GM18909 (cell line): ENCODE measurements at regions not wholly inside any gene's neighbourhood (a gene's known extent, or its start where the extent isn't known, plus 50 kb on each side); places are given as distances from the start of the nearest gene placed in this dataset.
"Not testable (repeated sequence)": the region's sequence is repeated elsewhere in the genome, so short reads cannot be mapped to it uniquely, and the experiment has no call there.

ENCODE experiments used
- ATAC-seq: cut with Tn5 transposase; IDR thresholded peaks from one replicate; pipeline ENCODE4 v1.9.1; 2021; ENCODE audit warnings: mild to moderate bottlenecking; ENCODE audit not compliant: unreplicated experiment, poor library complexity

DNA sequence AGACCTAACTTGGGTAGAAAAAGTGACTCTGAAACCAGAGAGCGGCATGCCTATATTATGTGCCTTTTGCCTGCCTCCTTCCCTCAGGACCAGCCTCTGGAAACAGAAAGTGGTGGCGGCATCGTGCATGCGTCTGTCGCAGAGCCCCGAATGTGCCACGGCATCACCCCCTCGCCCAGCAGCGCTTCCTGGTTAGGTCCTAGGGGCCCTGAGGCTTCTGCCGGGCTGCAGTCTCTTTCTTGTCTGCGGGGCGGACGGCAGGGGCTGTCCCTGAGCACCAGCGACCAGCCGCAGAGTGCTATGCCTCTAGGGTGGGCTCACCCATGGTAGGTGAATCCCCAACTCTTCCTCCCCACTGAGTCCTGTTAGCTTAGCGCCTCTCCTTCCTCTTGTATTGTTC is 68.7 kb downstream of the VSIG4 start:
- no peak for ATAC-seq

DNA sequence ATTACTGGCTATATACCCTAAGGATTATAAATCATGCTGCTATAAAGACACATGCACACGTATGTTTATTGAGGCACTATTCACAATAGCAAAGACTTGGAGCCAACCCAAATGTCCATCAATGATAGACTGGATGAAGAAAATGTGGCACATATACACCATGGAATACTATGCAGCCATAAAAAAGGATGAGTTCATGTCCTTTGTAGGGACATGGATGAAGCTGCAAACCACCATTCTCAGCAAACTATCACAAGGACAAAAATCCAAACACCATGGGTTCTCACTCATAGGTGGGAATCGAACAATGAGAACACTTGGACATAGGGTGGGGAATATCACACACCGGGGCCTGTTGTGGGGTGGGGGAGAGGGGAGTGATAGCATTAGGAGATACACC is 72.7 kb downstream of the VSIG4 start:
- not testable (repeated sequence) for ATAC-seq

DNA sequence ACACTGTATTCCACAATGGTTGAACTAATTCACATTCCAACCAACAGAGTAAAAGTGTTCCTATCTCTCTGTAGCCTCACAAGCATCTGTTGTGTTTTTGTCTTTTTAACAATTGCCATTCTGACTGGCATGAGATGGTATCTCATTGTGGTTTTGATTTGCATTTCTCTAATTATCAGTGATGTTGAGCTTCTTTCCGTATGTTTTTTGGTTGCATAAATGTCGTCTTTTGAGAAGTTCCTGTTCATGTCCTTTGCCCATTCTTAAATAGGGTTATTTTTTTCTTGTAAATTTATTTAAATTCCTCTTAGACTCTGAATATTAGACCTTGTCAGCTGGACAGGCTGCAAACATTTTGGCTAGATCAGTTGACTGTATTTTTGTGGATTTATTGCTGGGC is 78.2 kb downstream of the VSIG4 start:
- no peak for ATAC-seq

- ATAC-seq: no peak
Observed at GRCh38 chrX:65948103-65948502, 91.8 kb downstream of the VSIG4 start.

- ATAC-seq: no peak
Observed at GRCh38 chrX:65941775-65942174, 98.1 kb downstream of the VSIG4 start.

DNA sequence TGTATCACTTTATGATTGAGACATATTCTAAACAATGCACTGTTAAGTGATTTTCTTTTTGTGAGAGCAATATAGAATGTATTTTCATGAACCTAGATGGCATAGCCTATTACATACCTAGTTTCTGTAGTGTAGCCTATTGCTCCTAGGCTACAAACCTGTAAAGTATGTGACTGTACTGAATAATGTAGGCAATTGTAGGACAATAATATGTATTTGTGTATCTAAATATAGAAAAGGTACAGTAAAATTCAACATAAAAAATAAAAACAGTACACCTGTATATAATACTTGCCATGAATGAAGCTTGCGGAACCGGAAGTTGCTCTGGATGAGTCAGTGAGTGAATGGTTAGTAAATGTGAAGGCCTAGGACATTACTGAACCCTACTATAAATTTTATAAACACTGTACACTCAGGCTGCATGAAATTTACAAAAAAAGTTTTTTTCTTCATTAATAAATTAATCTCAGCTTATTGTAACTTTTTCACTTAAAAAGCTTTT is 106.7 kb downstream of the VSIG4 start:
- ATAC-seq: no peak

- no peak for ATAC-seq
Observed at GRCh38 chrX:65932173-65933084, 107.5 kb downstream of the VSIG4 start.

GRCh38 chrX:65928522-65928921 is 111.4 kb downstream of the VSIG4 start:
- ATAC-seq: no peak

GRCh38 chrX:65927386-65927785 is 112.5 kb downstream of the VSIG4 start:
- ATAC-seq: not testable (repeated sequence)

DNA sequence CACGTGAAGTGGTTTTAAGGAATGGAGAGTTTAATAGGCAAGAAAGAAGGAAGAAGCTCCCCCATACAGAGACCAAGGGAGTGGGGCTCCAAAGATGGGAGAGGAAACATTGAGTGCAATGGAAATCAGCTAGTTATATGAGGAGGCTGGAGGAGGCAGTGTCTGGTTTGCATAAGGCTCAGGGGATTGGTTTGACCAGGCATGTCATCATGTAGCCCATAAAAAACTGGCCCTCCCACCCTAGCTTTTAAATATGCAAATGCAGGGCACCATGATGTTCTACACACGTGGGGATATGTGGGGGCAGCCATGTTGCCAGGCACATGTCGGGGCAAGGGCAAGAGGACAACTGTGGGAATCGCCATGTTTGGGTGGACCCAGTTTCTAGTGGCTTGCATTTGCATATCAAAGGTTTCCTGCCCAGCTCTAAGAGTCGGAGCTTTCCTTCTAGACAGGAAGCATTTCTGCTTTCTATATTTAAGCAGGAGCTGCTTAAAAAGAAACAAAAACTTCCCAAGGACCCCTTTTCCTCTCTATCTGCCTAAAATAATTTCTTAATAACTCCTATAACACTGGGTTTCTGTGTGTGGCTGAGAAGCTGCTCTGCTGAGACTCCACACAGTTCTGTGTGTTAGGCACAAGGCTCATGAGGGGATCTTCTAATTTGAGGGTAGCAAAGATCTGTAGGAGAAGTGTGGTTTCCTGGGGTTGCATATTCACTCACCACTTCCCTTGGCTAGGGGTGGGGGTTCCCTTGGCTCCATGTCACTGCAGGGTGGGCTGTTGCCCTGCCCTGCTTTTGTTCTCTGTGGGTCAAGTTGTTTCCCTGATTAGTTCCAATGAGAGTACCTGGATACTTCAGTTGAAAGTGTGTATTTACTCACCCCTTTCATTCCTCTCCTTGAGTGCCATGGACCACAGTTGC is 113.5 kb downstream of the VSIG4 start:
- peak; percentile 84 for ATAC-seq

DNA sequence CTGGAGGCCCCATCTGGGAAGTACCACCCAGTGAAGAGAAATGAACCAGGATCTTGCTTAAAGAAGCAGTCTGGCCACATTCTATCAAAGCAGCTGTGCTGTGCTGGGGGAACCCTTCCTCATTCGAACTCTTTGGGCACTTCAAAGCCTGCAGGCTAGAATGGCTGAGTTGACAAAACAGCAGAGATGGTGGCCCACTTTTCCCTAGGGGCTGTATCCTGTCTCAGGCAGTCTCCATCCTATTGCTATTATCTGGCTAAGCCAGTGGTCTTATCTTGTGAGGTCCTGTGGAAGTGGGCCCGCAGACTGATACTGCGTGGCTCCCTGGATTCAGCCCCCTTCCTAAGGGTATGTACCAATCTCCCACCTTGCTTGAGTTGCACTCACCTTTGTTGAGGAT is 114.3 kb downstream of the VSIG4 start:
- no peak for ATAC-seq

- no peak for ATAC-seq
Observed at GRCh38 chrX:65925005-65925404, 114.9 kb downstream of the VSIG4 start.

GRCh38 chrX:65921363-65921762 is 118.5 kb downstream of the VSIG4 start:
- no peak for ATAC-seq

DNA sequence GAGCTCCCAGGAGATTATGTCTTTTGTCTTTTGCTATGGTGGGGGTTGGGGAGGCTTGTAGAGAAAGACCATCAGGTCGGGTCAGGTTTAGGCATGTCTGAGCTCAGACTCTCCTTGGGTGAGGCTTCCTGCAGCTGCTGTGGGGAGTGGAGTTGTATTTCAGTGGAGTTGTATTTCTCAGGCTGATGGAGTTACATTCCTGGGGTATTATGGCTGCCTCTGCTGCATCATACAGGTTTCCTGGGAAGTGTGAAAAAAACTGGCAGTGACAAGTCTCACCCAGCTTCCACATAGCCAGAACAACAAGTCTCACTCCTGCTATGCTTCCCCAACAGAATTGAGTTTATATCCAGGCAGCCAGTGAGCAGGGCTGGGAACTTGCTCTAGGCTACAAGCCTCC is 119.3 kb downstream of the VSIG4 start:
- ATAC-seq: no peak

DNA sequence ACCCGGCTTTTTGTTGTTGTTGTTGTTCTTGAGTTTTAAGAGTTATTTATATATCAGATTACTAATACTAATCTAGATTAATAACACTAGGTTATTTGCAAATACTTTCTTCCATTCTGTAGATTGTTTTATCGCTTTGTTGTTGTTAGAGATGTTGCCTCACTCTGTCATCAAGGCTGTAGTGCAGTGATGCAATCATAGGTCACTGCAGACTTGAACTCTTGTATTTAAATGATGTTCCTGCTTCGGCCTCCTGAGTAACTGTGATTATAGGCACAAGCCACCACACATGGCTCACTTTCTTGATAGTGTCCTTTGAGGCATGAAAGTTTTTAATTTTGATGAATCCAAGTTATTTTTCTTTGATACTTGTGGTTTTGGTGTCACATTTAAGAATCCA is 129.0 kb downstream of the VSIG4 start:
- ATAC-seq: no peak

DNA sequence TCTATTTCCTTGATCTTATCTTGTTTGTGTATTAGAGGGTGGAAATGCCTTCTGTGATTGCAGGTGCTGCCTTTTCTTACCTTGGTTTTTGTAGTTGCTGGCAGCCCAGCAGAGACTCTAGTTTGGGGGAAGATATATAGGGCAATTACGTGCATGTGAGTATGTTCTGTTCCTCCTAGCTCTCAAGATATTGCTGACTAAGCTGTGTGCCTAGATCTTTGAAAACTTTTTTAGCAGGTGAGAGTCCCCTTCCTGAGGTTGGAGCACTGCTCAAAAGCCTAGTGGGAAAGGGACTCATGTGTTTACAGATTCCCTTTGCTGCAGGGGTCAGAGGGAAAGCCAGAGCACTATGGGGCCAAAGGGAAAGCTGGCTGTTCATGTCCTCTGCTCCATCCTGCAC is 136.1 kb downstream of the VSIG4 start:
- ATAC-seq: no peak

DNA sequence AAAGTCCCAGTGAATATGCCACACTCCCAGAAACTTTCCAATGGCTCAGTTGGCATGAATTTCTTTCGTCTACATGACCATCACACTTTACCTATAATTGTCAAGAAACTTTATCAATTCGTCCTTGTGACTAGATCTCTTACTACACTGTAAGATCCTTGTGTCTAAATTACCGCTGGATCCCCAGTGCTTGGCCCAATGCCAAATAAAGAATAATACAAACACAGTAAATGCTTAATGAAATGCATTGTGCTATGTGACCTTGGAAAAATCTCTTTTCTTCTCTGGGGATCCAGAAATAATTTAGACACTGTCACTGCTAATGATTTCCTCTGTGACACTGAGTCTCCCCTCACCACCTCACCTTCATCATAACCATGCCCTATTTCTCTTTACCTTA is 137.9 kb downstream of the VSIG4 start:
- no peak for ATAC-seq

DNA sequence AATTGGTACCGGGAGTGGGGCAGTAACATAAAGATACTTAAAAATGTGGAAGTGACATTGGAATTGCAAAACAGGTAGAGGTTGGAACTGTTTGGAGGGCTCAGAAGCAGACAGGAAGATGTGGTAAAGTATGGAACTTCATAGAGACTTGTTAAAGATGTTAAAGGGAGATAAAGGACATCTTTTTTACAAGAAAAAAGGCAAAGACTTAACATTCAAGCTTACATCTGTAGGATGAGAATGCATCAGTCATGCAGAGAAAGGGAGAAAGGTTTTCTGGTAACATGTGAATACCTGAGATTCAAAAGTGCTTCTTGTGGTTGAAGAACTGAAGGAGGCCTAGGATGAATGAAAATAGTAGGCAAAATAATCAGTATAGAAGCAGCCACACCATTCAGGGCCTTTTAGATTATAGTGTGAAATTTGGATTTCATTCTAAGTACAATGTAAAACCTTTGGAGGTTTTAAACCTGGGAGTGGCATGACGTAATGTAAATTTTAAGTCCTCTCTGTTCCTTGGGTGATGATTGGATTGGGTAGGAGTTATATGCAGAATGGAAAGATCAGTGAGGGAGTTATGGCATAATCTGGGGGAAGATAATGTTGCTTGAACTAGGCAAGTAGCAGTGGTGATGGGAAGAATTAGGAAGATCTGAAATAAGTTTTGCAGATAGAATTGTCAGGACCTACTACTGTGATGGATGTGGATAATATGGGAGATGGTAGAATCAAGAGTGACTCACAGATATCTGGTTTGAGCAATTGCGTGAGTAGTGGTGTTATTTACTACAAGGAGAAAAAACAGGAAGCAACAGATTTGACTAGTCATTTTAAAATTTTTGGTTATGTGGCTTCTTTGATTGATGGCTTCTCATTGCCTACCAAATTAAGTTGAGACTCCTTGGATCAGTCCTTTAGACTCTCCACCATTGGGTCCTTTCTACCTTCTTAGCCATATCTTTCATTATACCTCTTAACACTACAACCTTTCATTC is 138.7 kb downstream of the VSIG4 start:
- no peak for ATAC-seq

GRCh38 chrX:65894133-65894532 is 145.7 kb downstream of the VSIG4 start:
- no peak for ATAC-seq

- not testable (repeated sequence) for ATAC-seq
Observed at GRCh38 chrX:65891817-65892216, 148.1 kb downstream of the VSIG4 start.
